Erythroblast (primary cell): ENCODE measurements at regions not wholly inside any gene's neighbourhood (a gene's known extent, or its start where the extent isn't known, plus 50 kb on each side); places are given as distances from the start of the nearest gene placed in this dataset.
"Not testable (repeated sequence)": the region's sequence is repeated elsewhere in the genome, so short reads cannot be mapped to it uniquely, and the experiment has no call there.

ENCODE experiments used
- DNase-seq, 2 experiments: peaks; one replicate each; lab custom pipeline; 2025; lab: John Stamatoyannopoulos, UW
- GATA1 ChIP-seq: IDR thresholded peaks from 2 replicates; pipeline ENCODE4 v1.6.1; 2011; ENCODE audit warnings: low read depth, mild to moderate bottlenecking, control low read depth, low read length, moderate library complexity
- POLR2A ChIP-seq: IDR thresholded peaks from 2 replicates; pipeline ENCODE4 v1.6.1; 2011; ENCODE audit warnings: mild to moderate bottlenecking, low read length

DNA sequence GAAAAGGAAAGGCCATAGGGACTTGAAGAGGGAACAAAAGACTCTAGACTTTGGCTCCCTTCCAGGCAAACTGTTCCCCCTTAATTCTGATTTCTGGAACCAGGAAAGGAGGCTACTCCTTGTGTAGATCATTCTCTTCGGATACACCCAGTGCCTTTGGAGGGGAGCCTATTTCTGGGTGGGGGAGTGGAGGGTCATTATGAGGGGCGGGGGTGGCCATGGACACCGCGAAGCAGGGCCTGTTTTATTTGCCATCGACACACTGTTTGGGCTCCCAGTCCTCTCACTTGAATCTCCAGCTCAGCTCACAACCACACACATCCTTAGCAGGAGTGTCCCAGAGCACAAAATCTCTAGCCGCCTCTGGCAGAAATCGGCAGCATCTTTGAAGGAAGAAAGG lies 132.3 kb downstream of the PXDC1 start:
- TF ChIP-seq POLR2A: no peak
- TF ChIP-seq GATA1: no peak

GRCh38 chr6:3618642-3619041 lies 132.9 kb downstream of the PXDC1 start:
- DNase-seq: no peak
- TF ChIP-seq GATA1 (no peak), POLR2A (no peak)

More for the DNA sequence above, 132.3 kb downstream of the PXDC1 start:
- no peak for DNase-seq

DNA sequence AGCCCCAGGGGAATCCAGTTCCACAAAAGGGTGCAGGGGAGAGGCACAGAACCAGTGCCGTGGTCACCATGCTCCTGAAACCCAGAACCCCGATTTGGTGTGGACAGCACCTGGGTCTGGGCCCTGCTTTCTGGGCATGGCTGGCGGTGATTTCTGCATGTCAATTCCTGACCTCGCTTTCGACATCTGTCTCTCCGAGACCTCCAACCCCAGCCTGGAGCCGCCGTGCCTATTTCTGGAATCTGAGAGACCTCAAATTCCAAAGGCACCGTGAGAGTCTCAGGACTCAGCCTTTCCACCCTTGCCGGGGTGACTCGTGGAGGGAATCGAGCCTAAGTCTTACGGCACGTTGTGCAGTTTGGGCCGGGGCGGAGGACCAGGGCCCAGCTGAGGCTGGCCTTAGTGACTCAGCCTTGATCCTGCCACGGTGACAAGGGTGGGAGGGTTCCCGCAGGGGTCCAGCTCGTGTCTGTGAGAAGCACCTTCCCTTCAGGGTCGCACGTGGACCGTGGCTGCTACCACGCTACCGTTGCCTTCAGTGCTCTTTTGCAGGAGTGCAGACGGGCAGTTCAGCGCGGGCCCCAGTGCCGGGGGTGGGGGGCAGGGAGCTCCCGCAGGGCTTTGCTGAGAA lies 133.7 kb downstream of the PXDC1 start:
- DNase-seq: no peak
- TF ChIP-seq GATA1 (no peak), POLR2A (no peak)

DNA sequence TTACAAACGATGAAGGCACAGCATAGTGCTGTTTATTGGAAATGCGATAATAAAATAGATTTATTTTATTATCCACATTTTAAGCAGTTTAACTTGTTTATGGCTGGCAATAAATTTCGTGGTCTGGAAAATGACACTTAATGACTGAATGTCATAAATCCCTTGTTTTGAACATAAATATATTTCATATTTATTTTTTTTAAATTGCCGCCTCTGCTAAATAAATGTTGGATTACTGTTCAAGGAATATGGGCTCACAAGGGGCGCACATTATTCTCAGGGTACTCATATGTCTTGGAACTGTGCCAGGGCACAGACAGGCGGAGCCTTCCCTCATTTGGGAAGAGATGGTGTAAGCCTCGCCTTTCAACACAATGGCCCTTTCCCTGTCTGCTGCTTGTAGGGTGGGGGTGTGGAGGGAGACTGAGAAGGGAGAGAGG lies 134.3 kb downstream of the PXDC1 start:
- DNase-seq: no peak
- TF ChIP-seq GATA1 (no peak), POLR2A (no peak)

DNA sequence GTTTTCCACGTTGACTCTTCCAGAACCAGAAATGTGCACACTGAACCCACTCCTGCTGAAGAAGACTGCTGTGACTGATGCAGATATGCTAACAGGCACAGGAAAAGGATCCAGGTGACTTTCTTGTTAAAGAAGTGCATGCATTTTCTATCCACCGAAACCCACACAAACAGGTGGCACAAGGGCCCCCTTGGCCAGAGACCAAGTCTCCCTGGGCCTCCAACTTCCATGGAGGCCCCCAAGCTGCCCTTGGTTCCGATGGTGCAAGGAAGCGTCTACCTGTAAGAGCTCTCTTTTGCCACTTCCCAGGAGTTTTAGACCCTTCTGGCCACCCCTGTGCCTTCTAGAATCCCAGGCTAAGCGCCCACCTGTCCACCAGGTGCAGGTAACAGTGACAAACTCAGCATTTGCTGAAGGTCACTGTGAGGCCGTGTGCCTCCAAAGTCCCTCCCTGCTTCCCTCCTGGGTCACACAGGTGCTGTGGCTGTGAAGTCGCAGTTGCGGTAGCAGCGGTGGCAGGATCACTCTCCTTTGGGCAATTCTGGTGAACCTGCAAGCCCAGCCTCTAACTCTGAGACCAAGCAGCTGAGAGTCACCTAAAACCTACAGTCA lies 134.8 kb downstream of the PXDC1 start:
- no peak for DNase-seq
- TF ChIP-seq POLR2A (no peak), GATA1 (no peak)

- TF ChIP-seq POLR2A: no peak
- TF ChIP-seq GATA1: no peak
- no peak for DNase-seq
Measured at GRCh38 chr6:3615391-3616380, 135.8 kb downstream of the PXDC1 start.

- TF ChIP-seq GATA1: no peak
- no peak for TF ChIP-seq POLR2A
- DNase-seq: no peak
Measured at GRCh38 chr6:3614918-3615317, 136.6 kb downstream of the PXDC1 start.

DNA sequence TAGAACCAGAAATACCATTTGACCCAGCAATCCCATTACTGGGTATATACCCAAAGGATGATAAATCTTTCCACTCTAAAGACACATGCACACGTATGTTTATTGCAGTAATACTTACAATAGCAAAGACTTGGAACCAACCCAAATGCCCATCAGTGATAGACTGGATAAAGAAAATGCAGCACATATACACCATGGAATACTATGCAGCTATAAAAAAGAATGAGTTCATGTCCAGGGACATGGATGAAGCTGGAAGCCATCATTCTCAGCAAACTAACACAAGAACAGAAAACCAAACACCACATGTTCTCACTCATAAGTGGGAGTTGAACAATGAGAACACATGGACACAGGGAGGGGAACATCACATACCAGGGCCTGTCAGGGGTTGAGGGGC lies 137.9 kb downstream of the PXDC1 start:
- not testable (repeated sequence) for DNase-seq

- TF ChIP-seq GATA1 (no peak), POLR2A (no peak)
- DNase-seq: no peak
Measured at GRCh38 chr6:3612341-3613041, 139.0 kb downstream of the PXDC1 start.

DNA sequence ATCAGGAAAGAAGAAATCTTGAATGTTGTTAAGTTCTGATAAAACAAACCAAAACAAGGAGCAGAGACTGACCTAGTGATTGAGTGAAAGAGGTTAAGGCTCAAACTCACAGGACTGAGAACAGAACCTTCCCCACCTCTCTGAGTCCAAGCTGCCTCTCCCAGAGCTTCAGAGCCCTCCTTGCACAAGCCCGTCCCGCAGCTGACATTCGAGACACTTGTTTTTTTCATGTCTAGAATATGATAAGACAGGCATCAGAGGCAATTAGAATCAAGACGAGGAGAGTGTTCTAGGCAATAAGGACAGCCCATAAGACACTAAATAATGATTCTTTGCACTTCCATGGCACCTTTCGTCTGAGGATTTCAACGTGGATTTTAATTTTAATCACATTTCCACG lies 140.6 kb downstream of the PXDC1 start:
- DNase-seq: no peak
- no peak for TF ChIP-seq POLR2A
- no peak for TF ChIP-seq GATA1

DNA sequence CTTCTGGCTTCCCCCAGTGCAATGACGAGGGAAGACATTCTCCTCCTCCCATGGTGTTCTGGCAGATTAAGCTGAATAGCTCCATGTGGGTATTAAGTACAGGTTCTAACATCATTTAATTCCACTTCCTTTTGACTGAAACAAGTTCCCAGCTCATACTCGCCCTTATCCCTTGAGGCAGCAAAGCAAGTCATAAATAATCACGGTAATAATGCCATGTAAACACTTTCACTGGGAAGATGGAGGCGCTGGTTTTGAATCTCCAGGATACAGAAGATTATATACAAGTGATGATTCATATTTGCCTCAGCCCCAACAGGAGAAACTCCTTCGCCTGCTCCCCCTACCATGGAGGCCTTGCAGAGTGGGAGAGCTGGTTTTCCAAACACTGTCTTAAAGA lies 141.3 kb downstream of the PXDC1 start:
- no peak for DNase-seq

DNA sequence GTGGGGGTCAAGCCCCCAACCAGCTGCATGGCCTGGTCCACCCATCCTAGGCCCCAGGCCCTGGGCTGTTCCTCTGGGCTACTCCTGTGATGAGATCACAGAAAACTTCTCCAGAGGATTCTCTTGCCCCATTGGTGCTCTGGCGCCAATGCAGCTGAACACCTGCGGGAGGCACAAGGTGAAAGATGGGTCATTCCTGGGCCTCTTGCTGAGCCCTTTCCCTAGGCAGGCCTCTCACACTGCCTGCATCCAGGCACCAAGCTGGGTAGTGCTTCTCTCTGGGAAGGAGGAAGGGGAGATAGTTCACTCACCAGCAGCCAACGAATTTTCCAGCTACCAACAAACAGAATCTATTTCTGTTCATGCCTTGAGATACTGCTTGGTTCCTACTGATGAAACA lies 142.1 kb downstream of the PXDC1 start:
- DNase-seq: no peak
- TF ChIP-seq GATA1: no peak
- TF ChIP-seq POLR2A: no peak

More for the DNA sequence above, 141.3 kb downstream of the PXDC1 start:
- TF ChIP-seq GATA1 (no peak), POLR2A (no peak)

GRCh38 chr6:3608159-3608558 lies 143.4 kb downstream of the PXDC1 start:
- no peak for DNase-seq
- TF ChIP-seq GATA1 (no peak), POLR2A (no peak)
